IMR-90 (cell line): ENCODE measurements at regions not wholly inside any gene's neighbourhood (a gene's known extent, or its start where the extent isn't known, plus 50 kb on each side); places are given as distances from the start of the nearest gene placed in this dataset.

Experiments
- ATAC-seq: fragments of 200-7000 bp; cut with Tn5 transposase; 2 replicates; pipeline ENCODE4 v1.9.1; 2020; ENCODE audit warnings: low read depth, mild to moderate bottlenecking, moderate library complexity
- BruUV-seq: library from RNA; stranded (reverse); fragments of 400-500 nt; replicated peaks from 2 replicates; lab custom pipeline; 2021; lab: Mats Ljungman, UMichigan
- CTCF ChIA-PET: fragments of 300-600 bp; formaldehyde crosslinking; extraction: SDS; loops from one replicate; lab custom pipeline; 2021; ENCODE audit warnings: antibody characterized with exemption; lab: Yijun Ruan, JAX
- POLR2A ChIA-PET: fragments of 300-600 bp; sonication (Branson Sonifier 250); formaldehyde crosslinking; loops from one replicate; lab custom pipeline; 2022; ENCODE audit warnings: antibody characterized with exemption; ENCODE audit not compliant: unreplicated experiment; lab: Charles Lee
- DNase-seq: peaks from one replicate; pipeline ENCODE4 v3.0.0; 2013
- H2AFZ ChIP-seq: replicated peaks from 2 replicates; pipeline ENCODE3; 2013; ENCODE audit warnings: low read length, mild to moderate bottlenecking; ENCODE audit not compliant: poor library complexity
- H2AK5ac ChIP-seq: 2 replicates; pipeline ENCODE4 v1.6.1; 2013; ENCODE audit warnings: low read depth, low read length, inconsistent platforms
- H2AK9ac ChIP-seq: replicated peaks from 2 replicates; pipeline ENCODE3; 2013; ENCODE audit warnings: mild to moderate bottlenecking, low read depth, low read length, moderate library complexity; ENCODE audit not compliant: poor library complexity
- H2BK120ac ChIP-seq: 2 replicates; pipeline ENCODE4 v1.6.1; 2013; ENCODE audit warnings: low read depth, low read length, inconsistent platforms
- H2BK15ac ChIP-seq: 3 replicates; pipeline ENCODE4 v1.6.1; 2013; ENCODE audit warnings: low read depth, low read length, inconsistent platforms
- H2BK20ac ChIP-seq: 2 replicates; pipeline ENCODE4 v1.6.1; 2013; ENCODE audit warnings: low read depth, mild to moderate bottlenecking, inconsistent platforms, low read length, moderate library complexity
- H2BK5ac ChIP-seq: 2 replicates; pipeline ENCODE4 v1.6.1; 2013; ENCODE audit warnings: mild to moderate bottlenecking, low read depth, low read length, inconsistent platforms; ENCODE audit not compliant: poor library complexity, severe bottlenecking
- H3K14ac ChIP-seq: replicated peaks from 2 replicates; pipeline ENCODE4 v1.6.1; 2013; ENCODE audit warnings: low read depth, low read length, inconsistent platforms
- H3K18ac ChIP-seq: 2 replicates; pipeline ENCODE4 v1.6.1; 2013; ENCODE audit warnings: low read depth, low read length, control low read depth
- H3K23ac ChIP-seq: 2 replicates; pipeline ENCODE4 v1.6.1; 2013; ENCODE audit warnings: low read depth, low read length, inconsistent platforms
- H3K27ac ChIP-seq: 2 replicates; pipeline ENCODE4 v1.5.1; 2013; ENCODE audit warnings: mild to moderate bottlenecking, control low read depth, low read length; ENCODE audit not compliant: insufficient read depth
- H3K27me3 ChIP-seq: 2 replicates; pipeline ENCODE4 v1.6.1; 2013; ENCODE audit warnings: low read length; ENCODE audit not compliant: control insufficient read depth, insufficient read depth
- H3K36me3 ChIP-seq: 2 replicates; pipeline ENCODE4 v1.6.1; 2013; ENCODE audit warnings: low read length, mixed read lengths; ENCODE audit not compliant: control insufficient read depth, insufficient read depth
- H3K4ac ChIP-seq: 2 replicates; pipeline ENCODE4 v1.6.1; 2013; ENCODE audit warnings: low read depth, low read length, inconsistent platforms
- H3K4me1 ChIP-seq: 2 replicates; pipeline ENCODE4 v1.6.1; 2013; ENCODE audit warnings: low read length, mixed read lengths; ENCODE audit not compliant: control insufficient read depth, insufficient read depth
- H3K4me2 ChIP-seq: 2 replicates; pipeline ENCODE4 v1.6.1; 2013; ENCODE audit warnings: low read depth, mild to moderate bottlenecking, control low read depth, low read length, moderate library complexity
- H3K4me3 ChIP-seq: 2 replicates; pipeline ENCODE4 v1.5.1; 2013; ENCODE audit warnings: low read depth, mild to moderate bottlenecking, control low read depth, low read length, moderate library complexity; ENCODE audit not compliant: insufficient read depth
- H3K56ac ChIP-seq: 2 replicates; pipeline ENCODE4 v1.6.1; 2013; ENCODE audit warnings: low read length, inconsistent platforms; ENCODE audit not compliant: insufficient read depth; ENCODE audit errors: extremely low read depth
- H3K79me1 ChIP-seq, 2 experiments: 2 replicates each; pipeline ENCODE4 v1.6.1; 2013; ENCODE audit warnings: low read length in 2 of 2, inconsistent platforms in 1 of 2, low read depth in 1 of 2
- H3K9ac ChIP-seq: 2 replicates; pipeline ENCODE4 v1.6.1; 2013; ENCODE audit warnings: low read depth, low read length, control low read depth
- H3K9me1 ChIP-seq: 2 replicates; pipeline ENCODE4 v1.6.1; 2013; ENCODE audit warnings: low read length, inconsistent platforms; ENCODE audit not compliant: insufficient read depth
- H3K9me3 ChIP-seq: 2 replicates; pipeline ENCODE4 v1.6.1; 2013; ENCODE audit warnings: low read length; ENCODE audit not compliant: control insufficient read depth, insufficient read depth
- H4K20me1 ChIP-seq: 2 replicates; pipeline ENCODE4 v1.6.1; 2013; ENCODE audit warnings: low read length, inconsistent platforms; ENCODE audit not compliant: insufficient read depth
- H4K5ac ChIP-seq: 2 replicates; pipeline ENCODE4 v1.6.1; 2013; ENCODE audit warnings: mild to moderate bottlenecking, low read depth, low read length, control low read depth
- H4K8ac ChIP-seq, 2 experiments: 2 replicates each; pipeline ENCODE4 v1.6.1; 2013; ENCODE audit warnings: low read depth in 2 of 2, low read length in 2 of 2, control low read depth in 1 of 2, inconsistent platforms in 1 of 2
- H4K91ac ChIP-seq: 2 replicates; pipeline ENCODE4 v1.6.1; 2013; ENCODE audit warnings: low read depth, low read length, inconsistent platforms; ENCODE audit not compliant: insufficient read depth
- CEBPB ChIP-seq: IDR thresholded peaks from 2 replicates; pipeline ENCODE4 v1.6.1; 2012; ENCODE audit warnings: low read depth, low read length, improper control_type of control experiment
- CHD1 ChIP-seq: IDR thresholded peaks from 2 replicates; pipeline ENCODE4 v1.6.1; 2012; ENCODE audit warnings: low read depth, low read length, improper control_type of control experiment
- FOS ChIP-seq: fragments of 150-350 bp; IDR thresholded peaks from 2 replicates; pipeline ENCODE4 v1.6.1; 2016; ENCODE audit warnings: low read depth, low read length
- MAFK ChIP-seq: IDR thresholded peaks from 2 replicates; pipeline ENCODE4 v1.6.1; 2012; ENCODE audit warnings: low read depth, low read length, improper control_type of control experiment
- MXI1 ChIP-seq: IDR thresholded peaks from 2 replicates; pipeline ENCODE4 v1.6.1; 2012; ENCODE audit warnings: low read depth, mild to moderate bottlenecking, low read length, moderate library complexity, borderline replicate concordance
- NFE2L2 ChIP-seq: fragments of 150-350 bp; IDR thresholded peaks from 2 replicates; pipeline ENCODE4 v1.6.1; 2016; ENCODE audit warnings: low read depth, mild to moderate bottlenecking, low read length
- RAD21 ChIP-seq: IDR thresholded peaks from 2 replicates; pipeline ENCODE4 v1.6.1; 2012; ENCODE audit warnings: low read length, improper control_type of control experiment
- RCOR1 ChIP-seq: IDR thresholded peaks from 2 replicates; pipeline ENCODE4 v1.6.1; 2012; ENCODE audit warnings: mild to moderate bottlenecking, low read length, improper control_type of control experiment; ENCODE audit not compliant: insufficient replicate concordance
- RFX5 ChIP-seq: IDR thresholded peaks from 2 replicates; pipeline ENCODE4 v1.8.0; 2012; ENCODE audit warnings: low read depth, mild to moderate bottlenecking, low read length, moderate library complexity
- WGBS, 2 experiments: methylation state at CpG; one replicate each; pipeline versions ENCODE4 v1.1.5 to v1.1.7; 2013; ENCODE audit warnings: missing lambda C conversion rate in 2 of 2; ENCODE audit not compliant: insufficient read length in 1 of 2; ENCODE audit errors: extremely low coverage in 2 of 2; 5-methylcytosine and 5-hydroxymethylcytosine counted together
- dilution Hi-C: fragments of 300-500 bp; cut with HindIII; formaldehyde crosslinking; loops from one replicate; pipeline ENCODE4 v1.14.3; 2018; ENCODE audit warnings: low sequenced_read_pairs; ENCODE audit not compliant: unreplicated experiment
- in situ Hi-C: fragments of 300-500 bp; cut with MboI; formaldehyde crosslinking; loops from 3 replicates; pipeline ENCODE4 v1.14.3; 2019; ENCODE audit warnings: low sequenced_read_pairs, inconsistent platforms, mixed read lengths
- intact Hi-C: fragments of 100-400 bp; cut with micrococcal nuclease; formaldehyde crosslinking; loops from 2 replicates; pipeline ENCODE4 v1.10.0; 2022
- TF ChIP-seq, protein P1 (sequence below): fragments of 150-350 bp; IDR thresholded peaks from 2 replicates; pipeline ENCODE4 v1.6.1; 2017; ENCODE audit warnings: mild to moderate bottlenecking, antibody characterized with exemption, low read length, low read depth
- TF ChIP-seq, protein P2 (sequence below): fragments of 150-350 bp; IDR thresholded peaks from 2 replicates; pipeline ENCODE4 v1.6.1; 2016; ENCODE audit warnings: low read depth, mild to moderate bottlenecking, low read length, moderate library complexity, borderline replicate concordance

DNA sequence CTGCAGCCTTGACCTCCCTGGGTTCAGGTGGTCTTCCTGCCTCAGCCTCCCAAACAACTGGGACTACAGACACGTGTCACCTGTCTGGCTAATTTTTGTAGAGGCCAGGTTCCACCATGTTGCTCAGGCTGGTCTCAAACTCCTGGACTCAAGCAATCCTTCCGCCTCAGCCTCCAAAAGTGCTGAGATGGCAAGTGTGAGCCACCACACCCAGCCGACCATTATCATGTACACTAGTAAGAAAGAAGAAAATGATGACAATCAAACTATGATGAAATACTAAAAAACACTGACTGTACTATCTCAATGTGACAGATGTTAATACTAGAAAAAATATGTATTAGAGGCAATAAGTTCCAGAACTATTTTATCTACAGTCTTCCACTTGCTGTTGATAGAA is 420.9 kb downstream of the TRIB2 start:
- Histone ChIP-seq H3K23ac (no peak overlapping the region), H2BK120ac (no peak overlapping the region), H4K5ac (no peak overlapping the region), H3K27me3 (no peaks in the 10 kb centered on the region), H2BK20ac (no peak overlapping the region), H3K18ac (no peak overlapping the region), H3K27ac (no peak overlapping the region), H2BK5ac (no peak overlapping the region), H3K56ac (no peak overlapping the region), H4K8ac (no peak overlapping the region), H3K4me3 (no peak overlapping the region), H2AK9ac (no peak overlapping the region), H3K14ac (no peak overlapping the region), H3K9me3 (no peaks in the 10 kb centered on the region; the same call in 1 of the 2 replicates), H3K4ac (no peak overlapping the region), H4K91ac (no peak overlapping the region), H2AFZ (no peak overlapping the region), H3K79me1 (no peaks in the 10 kb centered on the region), H3K9me1 (no peaks in the 10 kb centered on the region), H3K36me3 (no peaks in the 10 kb centered on the region), H2BK15ac (no peak overlapping the region), H3K9ac (no peak overlapping the region), H3K4me1 (no peaks in the 10 kb centered on the region), H2AK5ac (no peak overlapping the region), H3K4me2 (no peak overlapping the region), H4K20me1 (no peaks in the 10 kb centered on the region)
- in situ Hi-C loops (no loop called here), dilution Hi-C loops (no loop called here), intact Hi-C loops (no loop called here)
- POLR2A ChIA-PET, result no interaction called here
- no CpG with 5 or more reads among the region's 3 CpGs for WGBS, 2 experiments
- no TSS peak for BruUV-seq
- DNase-seq, result no peak
- CTCF ChIA-PET, result no interaction called here
- no peak for ATAC-seq
- TF ChIP-seq MXI1 (no peak), MAFK (no peak), RAD21 (no peak), NFE2L2 (no peak), RCOR1 (no peak), RFX5 (no peak), CEBPB (no peak), CHD1 (no peak), FOS (no peak)
- TF ChIP-seq, protein P1, sequence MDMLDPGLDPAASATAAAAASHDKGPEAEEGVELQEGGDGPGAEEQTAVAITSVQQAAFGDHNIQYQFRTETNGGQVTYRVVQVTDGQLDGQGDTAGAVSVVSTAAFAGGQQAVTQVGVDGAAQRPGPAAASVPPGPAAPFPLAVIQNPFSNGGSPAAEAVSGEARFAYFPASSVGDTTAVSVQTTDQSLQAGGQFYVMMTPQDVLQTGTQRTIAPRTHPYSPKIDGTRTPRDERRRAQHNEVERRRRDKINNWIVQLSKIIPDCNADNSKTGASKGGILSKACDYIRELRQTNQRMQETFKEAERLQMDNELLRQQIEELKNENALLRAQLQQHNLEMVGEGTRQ, result no peak
- TF ChIP-seq, protein P2, sequence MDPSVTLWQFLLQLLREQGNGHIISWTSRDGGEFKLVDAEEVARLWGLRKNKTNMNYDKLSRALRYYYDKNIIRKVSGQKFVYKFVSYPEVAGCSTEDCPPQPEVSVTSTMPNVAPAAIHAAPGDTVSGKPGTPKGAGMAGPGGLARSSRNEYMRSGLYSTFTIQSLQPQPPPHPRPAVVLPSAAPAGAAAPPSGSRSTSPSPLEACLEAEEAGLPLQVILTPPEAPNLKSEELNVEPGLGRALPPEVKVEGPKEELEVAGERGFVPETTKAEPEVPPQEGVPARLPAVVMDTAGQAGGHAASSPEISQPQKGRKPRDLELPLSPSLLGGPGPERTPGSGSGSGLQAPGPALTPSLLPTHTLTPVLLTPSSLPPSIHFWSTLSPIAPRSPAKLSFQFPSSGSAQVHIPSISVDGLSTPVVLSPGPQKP, result no peak
